NCI-H2029 treated with DMSO at 0.1 percent for 48 hours (cell line): ENCODE measurements at regions not wholly inside any gene's neighbourhood (a gene's known extent, or its start where the extent isn't known, plus 50 kb on each side); places are given as distances from the start of the nearest gene placed in this dataset.
A peak's percentile ranks its signal among the peaks of the same experiment; 100 is the strongest.

Experiments
- DNase-seq: peaks from one replicate; lab custom pipeline; 2025; lab: John Stamatoyannopoulos, UW

- DNase-seq: no peak
Observed at GRCh38 chr12:115129727-115130126, 445.8 kb upstream of the TBX3 start.

GRCh38 chr12:115121053-115121452 lies 437.1 kb upstream of the TBX3 start:
- no peak for DNase-seq

DNA sequence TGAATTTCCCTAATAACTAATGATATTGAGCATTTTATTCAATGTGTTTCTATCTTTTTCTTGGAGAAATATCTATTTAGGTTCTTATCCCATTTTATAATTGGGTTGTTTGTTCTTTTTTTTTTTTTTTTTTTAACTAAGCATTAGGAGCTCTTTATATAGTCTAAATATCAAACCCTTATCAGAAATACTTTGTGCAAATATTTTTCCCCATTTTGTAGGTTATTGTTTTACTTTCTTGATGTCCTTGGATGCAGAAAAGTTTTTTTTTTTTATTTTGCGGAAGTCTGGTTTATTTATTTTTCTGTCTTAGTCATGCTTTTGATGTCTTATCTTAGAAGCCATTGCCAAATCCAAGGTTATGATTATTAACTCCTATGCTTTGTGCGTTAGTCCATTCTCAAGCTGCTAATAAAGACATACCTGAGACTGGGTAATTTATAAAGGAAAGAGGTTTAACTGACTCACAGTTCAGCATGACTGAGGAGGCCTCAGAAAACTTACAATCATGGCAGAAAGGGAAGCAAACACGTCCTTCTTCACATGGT lies 434.3 kb upstream of the TBX3 start:
- DNase-seq: no peak

DNA sequence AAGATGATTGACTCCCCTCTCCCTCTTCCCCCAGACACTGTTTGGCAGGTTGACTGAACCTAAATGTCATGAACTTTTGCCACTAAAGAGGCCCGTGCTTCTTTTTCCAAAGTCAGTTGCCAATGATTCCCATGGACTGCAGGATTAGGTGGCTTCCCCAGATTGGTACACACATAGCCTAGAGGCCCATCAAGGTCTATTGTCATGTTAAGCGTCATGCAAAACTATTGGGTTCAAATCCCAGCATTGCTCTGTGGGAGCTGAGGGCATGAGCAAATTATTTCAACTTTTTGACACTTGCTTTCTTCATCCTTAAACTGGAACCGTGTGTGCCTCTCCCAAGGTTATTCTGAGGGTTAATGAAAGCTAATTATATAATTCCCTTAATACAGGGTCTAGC lies 430.2 kb upstream of the TBX3 start:
- no peak for DNase-seq

DNA sequence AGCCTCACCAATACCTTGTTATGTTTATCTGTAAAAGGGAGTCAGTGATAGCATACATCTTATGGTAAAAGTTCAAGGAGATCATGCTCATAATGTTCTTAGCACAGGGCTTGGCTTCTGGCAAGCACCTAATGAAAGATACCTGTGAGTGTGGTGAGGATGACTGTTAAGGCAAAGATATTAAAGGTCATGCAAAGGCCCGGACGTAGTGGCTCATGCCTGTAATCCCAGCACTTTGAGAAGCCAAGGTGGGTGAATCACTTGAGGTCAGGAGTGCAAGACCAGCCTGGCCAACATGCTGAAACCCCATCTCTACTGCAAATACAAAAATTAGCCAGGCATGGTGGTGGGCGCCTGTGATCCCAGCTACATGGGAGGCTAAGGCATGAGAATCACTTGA lies 425.9 kb upstream of the TBX3 start:
- DNase-seq: no peak

DNA sequence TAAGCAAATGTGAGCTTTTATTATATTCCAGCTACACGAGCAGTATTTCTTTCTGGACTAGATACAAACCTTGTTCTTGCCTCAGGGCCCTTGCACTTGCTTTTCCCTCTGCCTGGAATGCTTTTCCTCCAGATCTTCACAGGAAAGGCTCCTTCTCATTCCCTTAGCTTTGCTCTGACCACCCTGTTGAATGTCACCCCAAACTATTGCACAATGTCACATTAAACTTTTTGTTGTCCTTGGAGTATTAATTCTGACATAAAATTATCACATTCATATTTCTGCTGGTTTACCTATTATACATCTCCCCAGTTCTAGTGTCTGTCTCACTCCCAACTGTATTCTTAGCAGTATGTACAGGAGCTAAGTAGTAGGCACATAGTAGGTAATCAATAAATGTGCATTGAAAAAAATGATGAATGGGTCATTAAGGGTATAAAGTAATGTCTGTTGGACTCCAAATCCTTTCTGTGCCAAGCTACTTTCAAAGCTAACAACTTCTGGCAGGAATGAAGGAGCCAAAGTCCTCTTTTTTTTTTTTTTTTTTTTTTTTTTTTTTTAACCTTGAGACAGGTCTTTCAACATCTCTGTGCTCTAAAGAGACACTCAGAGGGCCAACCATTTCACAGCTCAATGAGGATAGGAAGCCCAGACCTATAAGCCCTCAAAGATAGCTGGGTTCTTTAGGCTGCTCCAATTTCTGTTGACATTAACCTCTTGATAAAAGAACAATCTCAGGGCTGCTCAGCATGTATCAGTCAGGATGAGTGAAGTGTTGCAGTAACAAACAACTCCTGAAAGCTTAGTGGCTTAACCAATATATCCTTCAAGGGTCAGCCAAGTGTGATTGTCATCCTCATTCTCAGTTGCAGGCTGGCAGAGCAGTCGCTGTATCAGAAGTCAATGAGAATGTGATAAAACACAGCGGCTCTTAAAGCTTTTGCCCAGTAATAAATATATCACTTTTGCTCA lies 424.4 kb upstream of the TBX3 start:
- DNase-seq: no peak

DNA sequence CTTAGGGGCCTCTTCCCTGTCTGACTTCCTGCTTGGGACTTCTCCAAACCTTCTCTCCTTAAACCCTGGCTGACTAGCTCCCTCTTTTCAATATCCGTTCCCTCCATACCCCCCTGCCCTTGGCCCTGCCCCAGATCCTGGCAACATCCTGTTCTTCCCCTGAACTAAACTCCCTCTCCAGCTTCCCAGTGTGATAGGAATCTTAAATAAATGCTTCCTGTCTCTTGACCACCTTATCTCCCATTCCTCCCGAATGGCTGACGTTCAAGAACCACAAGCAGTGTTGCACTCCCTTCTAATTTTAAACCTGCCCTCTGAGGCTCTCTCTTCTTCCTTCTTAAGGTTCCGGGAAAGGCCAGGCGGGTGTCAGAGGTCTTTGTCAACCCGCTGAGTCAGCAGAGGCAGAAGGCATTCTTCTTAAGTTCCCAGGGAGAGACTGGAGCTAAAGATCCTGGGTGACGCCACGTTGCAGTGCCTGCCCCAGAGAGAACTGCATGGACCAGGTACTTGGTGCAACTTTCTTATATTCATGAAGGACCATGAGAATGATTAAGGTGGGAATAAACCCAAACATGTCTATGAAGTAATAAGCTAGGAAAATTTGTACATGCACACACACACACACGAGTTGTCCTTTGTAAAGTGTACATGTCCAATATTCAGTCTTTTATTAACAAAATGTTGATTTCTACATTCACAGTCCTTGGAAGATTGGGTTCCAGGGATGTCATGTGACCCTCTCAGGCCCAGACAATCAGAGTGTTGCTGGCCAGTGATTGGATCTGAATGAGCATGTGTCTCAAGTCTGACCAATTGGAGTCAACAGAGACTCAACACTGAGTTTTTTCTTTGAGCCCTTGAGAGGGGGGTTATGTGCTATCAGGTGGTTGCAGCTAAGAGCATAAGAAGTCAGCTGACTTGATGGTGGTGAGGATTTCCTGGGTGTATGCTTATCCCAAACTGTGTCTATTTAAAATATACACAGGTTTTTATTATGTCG lies 420.2 kb upstream of the TBX3 start:
- no peak for DNase-seq

DNA sequence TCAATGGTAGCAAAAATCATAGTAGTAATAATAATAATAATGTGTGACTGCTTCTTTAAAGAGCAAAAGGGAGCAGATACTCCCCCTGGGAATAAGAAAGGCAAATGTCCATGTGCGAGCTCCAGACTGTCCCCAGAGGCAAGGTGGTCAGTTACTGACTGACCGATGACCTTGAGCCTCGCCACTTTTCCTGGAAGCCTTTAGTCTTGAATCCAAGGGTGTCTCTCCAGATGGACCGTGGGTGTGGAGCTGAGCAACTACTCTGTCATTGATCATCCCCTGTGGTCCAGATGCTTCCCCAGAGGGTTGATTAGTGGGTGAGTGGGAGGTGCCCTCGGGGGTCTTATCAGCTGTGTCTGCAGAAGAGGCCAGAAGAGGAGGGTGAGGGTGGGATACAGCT lies 418.5 kb upstream of the TBX3 start:
- no peak for DNase-seq

- no peak for DNase-seq
Observed at GRCh38 chr12:115101520-115101919, 417.5 kb upstream of the TBX3 start.

GRCh38 chr12:115097416-115097815 lies 413.4 kb upstream of the TBX3 start:
- DNase-seq: no peak

GRCh38 chr12:115096588-115097397 lies 412.8 kb upstream of the TBX3 start:
- DNase-seq: no peak

GRCh38 chr12:115095073-115095748 lies 411.2 kb upstream of the TBX3 start:
- DNase-seq: no peak

DNA sequence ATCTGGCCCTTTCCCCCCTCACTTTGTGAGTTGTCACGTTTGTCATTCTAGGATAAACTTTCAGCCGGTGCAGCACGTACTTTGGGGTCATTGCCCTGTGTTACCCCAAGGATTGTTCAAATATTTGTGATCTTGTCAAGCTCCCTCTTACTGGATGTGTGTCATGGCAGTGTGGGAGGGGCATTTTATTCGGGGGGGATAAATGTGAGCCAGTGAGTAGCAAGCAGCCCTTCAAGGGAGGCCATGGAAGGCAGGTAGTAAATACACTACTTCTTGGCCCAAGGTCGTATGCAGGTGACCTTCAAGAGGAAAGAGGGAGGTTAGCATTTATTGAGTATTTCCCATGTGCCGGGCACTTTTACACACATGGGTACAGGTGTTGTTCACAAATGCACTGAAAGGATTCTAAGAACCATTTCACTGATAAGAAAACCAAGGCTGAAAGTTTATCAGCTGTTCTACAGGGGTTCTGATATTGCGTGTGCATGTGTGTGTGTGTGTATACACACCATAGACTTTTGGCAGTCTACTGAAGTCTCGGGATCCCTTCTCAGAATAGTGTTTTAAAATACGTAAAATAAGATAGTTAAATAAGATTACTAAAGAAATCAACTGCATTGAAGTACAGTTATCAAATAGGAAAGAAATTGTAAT lies 410.3 kb upstream of the TBX3 start:
- DNase-seq: no peak

DNA sequence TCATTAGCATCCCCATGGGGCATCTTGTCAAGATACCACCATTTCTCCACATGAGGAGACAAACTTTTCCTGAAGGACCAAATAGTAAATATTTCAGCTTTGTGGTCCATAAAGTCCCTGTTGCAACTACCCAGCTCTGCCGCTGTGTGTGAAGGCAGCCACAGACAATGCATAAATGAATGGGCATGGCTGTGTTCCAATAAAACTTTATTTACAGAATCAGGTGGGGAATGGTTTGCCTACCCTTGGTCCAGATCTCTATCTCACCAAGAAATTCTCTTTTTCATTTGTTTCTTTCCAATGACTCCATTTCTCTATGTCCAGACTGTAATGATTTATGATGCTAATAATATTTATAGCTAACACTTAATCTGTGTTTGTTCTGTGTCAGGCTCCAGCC lies 409.3 kb upstream of the TBX3 start:
- DNase-seq: no peak

- no peak for DNase-seq
Observed at GRCh38 chr12:115090783-115091182, 406.8 kb upstream of the TBX3 start.

DNA sequence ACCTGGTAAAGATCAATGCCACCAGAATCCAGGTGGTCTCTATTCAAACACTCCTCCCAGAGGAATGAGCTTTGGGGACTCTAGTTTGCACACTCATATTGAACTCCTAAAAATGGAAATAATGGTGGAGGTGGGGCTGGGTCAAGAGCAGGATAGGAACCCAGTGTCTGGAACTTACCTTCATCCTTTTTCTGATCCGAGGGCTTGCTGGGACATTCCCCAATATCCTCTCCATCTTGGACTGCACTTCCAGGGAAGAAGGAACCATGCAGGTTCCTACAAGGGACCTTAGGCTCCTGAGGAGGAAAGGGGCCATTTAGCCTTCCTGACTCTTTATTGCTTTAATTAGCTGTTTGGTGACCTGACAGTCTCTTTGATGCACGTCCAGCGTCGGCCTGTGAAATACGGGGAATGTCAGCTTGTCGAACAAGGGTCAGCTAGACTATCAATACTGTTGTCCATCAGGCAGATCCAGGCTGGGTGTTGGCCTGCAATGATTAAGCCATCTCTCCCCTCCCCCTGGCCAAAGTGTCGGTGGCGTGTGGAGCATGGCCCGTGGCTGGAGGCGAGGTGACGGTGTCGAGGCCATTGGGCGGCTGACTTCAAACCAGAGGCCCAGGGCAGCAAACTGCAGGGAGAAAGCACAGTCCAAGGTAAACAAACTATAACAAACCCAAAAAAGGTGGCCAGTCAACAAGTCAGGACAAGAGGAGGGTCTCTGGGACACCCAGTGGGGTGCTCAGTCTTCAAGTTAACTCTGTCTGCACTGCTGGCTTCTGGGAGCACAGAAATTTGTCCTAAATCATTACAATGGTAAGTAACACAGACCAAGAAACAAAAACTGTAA lies 405.2 kb upstream of the TBX3 start:
- DNase-seq: no peak

- DNase-seq: peak; percentile 91
Observed at GRCh38 chr12:115088328-115088994, 404.5 kb upstream of the TBX3 start.

DNA sequence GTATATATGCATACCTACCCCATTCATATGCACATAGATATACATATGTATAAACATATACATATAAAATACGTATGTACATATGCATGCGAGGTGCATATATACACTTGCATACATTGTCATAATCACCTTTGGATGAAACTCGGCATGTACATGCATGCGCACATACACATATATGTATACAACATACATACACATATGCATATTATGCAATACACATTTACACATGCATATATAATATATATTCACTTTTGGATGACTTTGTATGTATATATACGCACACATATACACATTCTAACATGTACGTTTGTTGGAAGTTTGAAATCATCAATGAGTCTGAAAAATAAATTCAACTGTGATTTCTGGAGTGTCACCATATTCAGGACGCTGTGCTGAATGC lies 401.6 kb upstream of the TBX3 start:
- no peak for DNase-seq

GRCh38 chr12:115079760-115080159 lies 395.8 kb upstream of the TBX3 start:
- peak; percentile 67 for DNase-seq
